ENCODE measurements at regions not wholly inside any gene's neighbourhood (a gene's known extent, or its start where the extent isn't known, plus 50 kb on each side); places are given as distances from the start of the nearest gene placed in this dataset.

DNA sequence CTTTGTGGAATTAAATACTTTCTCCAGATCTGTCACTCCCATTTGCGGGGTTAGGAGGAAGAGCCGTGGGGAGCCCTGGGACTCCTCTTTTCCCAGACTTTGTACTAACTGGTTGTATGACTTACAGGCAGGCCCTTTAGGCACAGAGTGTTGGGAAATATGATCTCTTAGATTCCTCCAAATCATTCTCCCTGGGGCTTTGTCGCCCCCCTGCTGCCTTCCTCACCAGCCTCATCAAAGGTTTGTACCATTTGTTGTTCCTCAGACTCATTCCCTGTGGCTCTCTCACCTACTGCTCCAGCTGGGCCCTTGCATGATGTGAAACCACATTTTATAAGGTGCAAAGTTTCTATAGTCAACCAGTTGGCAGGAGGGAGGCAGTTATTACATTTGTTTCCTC, 56.4 kb downstream of the CRYGS start:
- TF ChIP-seq, protein P1, sequence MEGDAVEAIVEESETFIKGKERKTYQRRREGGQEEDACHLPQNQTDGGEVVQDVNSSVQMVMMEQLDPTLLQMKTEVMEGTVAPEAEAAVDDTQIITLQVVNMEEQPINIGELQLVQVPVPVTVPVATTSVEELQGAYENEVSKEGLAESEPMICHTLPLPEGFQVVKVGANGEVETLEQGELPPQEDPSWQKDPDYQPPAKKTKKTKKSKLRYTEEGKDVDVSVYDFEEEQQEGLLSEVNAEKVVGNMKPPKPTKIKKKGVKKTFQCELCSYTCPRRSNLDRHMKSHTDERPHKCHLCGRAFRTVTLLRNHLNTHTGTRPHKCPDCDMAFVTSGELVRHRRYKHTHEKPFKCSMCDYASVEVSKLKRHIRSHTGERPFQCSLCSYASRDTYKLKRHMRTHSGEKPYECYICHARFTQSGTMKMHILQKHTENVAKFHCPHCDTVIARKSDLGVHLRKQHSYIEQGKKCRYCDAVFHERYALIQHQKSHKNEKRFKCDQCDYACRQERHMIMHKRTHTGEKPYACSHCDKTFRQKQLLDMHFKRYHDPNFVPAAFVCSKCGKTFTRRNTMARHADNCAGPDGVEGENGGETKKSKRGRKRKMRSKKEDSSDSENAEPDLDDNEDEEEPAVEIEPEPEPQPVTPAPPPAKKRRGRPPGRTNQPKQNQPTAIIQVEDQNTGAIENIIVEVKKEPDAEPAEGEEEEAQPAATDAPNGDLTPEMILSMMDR (IDR thresholded peaks at IDR 0.05) = no peak
- no peak for TF ChIP-seq POLR2A (IDR thresholded peaks at IDR 0.05)
- DNase-seq (ENCODE audit: low spot score in 2 of 2) = no peak
- no peak overlapping the region for H3K4me3 ChIP-seq (ENCODE audit: low read depth, poor library complexity, severe bottlenecking)
- 51 to 63% methylated on average over 3 of the region's 3 CpGs for WGBS, 2 donors
- intact Hi-C loops (cut with DNase I; ENCODE audit: low total_unique reads) = no loop called here

DNA sequence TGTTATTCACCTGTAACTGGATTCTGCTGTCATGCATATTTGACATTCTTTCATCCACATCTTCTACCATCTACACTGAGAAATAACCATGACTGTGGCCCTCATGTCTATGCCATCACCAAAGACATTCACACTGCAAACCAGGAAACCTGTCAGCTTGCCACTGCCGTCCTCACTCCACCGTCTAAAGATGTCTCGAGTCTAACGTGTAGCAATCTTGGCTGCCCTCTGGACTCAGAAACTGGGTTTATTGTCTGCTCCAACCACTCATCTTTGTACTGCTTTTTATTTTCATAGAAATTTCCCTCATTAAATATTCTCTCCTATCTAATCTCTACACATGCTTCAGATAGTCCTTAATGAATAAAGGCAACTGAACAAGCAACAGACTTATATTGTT, 57.1 kb downstream of the CRYGS start:
- TF ChIP-seq, protein P1 (IDR thresholded peaks at IDR 0.05) = no peak
- no peak for TF ChIP-seq POLR2A (IDR thresholded peaks at IDR 0.05)
- DNase-seq (ENCODE audit: low spot score in 2 of 2) = no peak
- 85 to 89% methylated on average over 4 of the region's 4 CpGs for WGBS, 2 donors
- intact Hi-C loops (cut with DNase I; ENCODE audit: low total_unique reads) = no loop called here
- no peak overlapping the region for H3K4me3 ChIP-seq (ENCODE audit: low read depth, poor library complexity, severe bottlenecking)

DNA sequence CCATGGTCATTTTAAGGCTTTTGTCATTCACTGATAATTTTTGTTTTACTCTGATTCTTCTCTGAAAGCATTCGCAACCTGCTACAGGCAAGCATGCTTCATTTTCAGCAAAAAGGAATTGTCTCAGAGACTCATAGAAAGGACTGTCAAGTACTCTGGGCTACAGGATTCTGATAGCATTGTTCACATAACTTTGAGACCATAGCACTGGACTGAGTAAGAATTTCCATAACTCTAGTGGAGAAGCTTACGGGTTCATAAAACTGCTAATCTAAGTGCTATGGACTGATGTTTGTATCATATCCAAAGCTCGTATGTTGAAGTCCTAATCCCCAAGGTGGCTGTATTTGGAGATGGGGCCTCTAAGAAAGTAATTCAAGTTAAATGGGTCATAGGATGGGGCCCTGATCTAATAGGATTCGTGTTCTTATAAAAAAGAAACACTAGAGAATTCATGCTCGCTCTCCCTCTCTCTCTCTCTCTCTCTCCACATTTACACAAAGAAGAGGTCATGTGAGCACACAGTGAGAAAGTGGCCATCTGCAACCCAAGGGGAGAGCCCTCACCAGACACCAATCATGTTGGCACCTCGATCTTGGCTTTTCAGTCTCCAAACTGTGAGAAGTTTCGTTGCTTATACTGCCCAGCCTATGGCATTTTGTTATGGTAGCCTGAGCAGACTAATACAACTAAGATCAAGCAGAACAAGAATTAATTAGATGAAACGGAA, 60.4 kb downstream of the CRYGS start:
- intact Hi-C loops (cut with DNase I; ENCODE audit: low total_unique reads) = no loop called here
- H3K4me3 ChIP-seq (ENCODE audit: low read depth, poor library complexity, severe bottlenecking) = no peak overlapping the region
- WGBS, 2 donors = 76 to 77% methylated on average over 8 of the region's 8 CpGs
- TF ChIP-seq, protein P1 (IDR thresholded peaks at IDR 0.05) = no peak
- no peak for TF ChIP-seq POLR2A (IDR thresholded peaks at IDR 0.05)
- DNase-seq (ENCODE audit: low spot score in 2 of 2) = no peak

DNA sequence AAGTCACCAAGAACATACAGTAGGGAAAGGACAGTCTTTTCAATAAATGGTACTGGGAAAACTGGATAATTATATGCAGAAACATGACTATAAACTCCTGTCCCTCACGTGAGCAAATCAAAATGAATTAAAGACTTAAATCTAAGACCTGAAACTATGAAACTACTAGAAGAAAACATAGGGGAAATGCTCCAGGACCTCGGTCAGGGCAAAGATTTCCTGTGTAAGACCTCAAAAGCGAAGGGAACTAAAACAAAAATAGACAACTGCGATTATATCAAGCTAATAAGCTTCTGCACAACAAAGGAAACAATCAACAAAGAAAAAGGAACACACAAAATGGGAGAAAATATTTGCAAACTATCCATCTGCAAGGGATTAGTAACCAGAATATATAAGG, 62.7 kb downstream of the CRYGS start:
- intact Hi-C loops (cut with DNase I; ENCODE audit: low total_unique reads) = no loop called here
- 61 to 62% methylated on average over 4 of the region's 4 CpGs for WGBS, 2 donors
- no peak for TF ChIP-seq POLR2A (IDR thresholded peaks at IDR 0.05)
- TF ChIP-seq, protein P1 (IDR thresholded peaks at IDR 0.05) = no peak
- no peak overlapping the region for H3K4me3 ChIP-seq (ENCODE audit: low read depth, poor library complexity, severe bottlenecking)
- no peak for DNase-seq (ENCODE audit: low spot score in 2 of 2)

DNA sequence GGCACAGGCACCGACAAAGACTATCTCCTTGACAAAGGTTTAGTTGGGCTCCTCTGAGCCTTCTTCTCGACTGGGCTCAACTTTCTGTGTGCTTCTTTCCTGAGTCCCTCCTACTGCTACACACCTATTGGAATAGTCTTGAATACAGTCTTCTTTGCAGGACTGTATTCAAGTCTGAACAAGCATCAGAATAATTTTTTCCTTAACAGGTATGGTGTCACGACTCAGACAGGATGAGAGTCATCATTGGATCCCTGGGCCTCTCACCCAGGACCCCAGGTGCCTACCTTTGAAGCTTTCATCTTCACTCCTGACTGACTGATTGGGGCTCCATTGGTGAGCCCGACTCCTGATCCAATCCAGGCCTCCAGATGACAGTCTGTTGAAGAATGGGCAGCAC, 66.3 kb downstream of the CRYGS start:
- TF ChIP-seq POLR2A (IDR thresholded peaks at IDR 0.05) = no peak
- TF ChIP-seq, protein P1 (IDR thresholded peaks at IDR 0.05) = no peak
- WGBS, 2 donors = 66 to 69% methylated on average over 4 of the region's 4 CpGs
- intact Hi-C loops (cut with DNase I; ENCODE audit: low total_unique reads) = no loop called here
- no peak overlapping the region for H3K4me3 ChIP-seq (ENCODE audit: low read depth, poor library complexity, severe bottlenecking)
- DNase-seq (ENCODE audit: low spot score in 2 of 2) = no peak

DNA sequence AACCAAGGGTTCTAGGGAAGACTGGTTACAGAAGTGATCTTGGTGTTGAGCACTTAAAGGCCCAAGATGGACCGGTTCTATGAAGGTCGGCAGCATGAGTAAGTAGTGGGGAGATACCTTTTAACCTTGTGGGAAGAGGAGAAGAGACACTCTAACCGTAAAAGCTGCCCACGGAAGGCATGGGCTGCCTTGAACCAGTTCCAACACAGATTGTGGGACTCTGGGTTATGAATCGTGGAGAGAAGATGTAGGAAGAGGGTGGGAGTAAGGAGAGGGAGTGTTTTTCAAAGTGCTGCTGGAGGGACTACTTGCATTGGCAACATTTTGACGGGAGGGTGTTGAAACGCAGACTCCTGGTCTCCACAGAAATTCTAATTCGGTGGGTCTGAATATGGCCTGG, 67.1 kb downstream of the CRYGS start:
- WGBS, 2 donors = 87 to 88% methylated on average over 8 of the region's 8 CpGs
- no peak overlapping the region for H3K4me3 ChIP-seq (ENCODE audit: low read depth, poor library complexity, severe bottlenecking)
- DNase-seq (ENCODE audit: low spot score in 2 of 2) = no peak
- no peak for TF ChIP-seq POLR2A (IDR thresholded peaks at IDR 0.05)
- TF ChIP-seq, protein P1 (IDR thresholded peaks at IDR 0.05) = no peak
- intact Hi-C loops (cut with DNase I; ENCODE audit: low total_unique reads) = no loop called here

Measured in lower leg skin (tissue), 4 donors.